GM18951 (cell line): ENCODE measurements at regions not wholly inside any gene's neighbourhood (a gene's known extent, or its start where the extent isn't known, plus 50 kb on each side); places are given as distances from the start of the nearest gene placed in this dataset.

Experiments
- POLR2A ChIP-seq: IDR thresholded peaks from 4 replicates; pipeline ENCODE4 v1.6.1; 2011; ENCODE audit warnings: mild to moderate bottlenecking; ENCODE audit not compliant: insufficient read length, insufficient read depth; ENCODE audit errors: extremely low read depth
- in situ Hi-C: fragments of 300-500 bp; cut with MboI; formaldehyde crosslinking; loops from one replicate; pipeline ENCODE4 v1.12.0; 2022; ENCODE audit warnings: low sequenced_read_pairs, mixed read lengths, inconsistent platforms; ENCODE audit not compliant: unreplicated experiment

DNA sequence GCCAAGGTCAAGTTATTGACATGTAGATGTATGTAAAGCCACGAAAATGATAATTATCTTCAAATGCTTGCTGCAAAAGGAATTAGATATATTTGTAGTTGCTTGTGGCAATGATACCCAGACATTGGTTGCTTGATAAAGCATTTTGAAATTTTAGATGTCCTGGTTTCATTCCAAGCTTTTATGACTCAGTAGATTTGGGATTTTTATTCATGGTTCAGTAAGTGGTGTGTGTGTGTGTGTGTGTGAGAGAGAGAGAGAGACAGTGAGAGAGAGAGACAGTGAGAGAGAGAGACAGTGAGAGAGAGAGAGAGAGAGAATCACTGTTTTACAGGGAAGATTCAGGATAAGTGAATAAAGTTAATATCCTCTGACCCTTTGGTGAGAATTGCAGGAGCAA, 498.2 kb upstream of the C1orf87 start:
- in situ Hi-C loops: no loop called here
- TF ChIP-seq POLR2A: no peak

DNA sequence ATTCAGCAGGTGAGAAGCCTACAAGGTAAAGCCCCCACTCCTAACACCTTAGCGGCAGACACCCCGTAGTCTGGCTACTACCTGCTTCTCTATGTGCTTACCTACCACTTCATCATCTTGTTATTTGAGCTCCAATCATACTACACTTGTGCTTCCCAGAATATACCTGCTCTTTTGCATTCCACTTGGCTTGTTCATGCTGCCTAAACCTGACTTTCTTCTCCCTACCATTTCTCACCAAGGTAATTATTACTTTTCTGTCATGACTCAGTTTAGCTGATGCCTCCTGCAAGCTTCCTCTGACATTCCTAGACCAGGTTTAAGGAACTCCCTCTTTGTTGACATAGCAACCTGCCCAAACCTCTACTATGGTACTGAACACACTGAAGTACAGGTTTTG, 495.6 kb upstream of the C1orf87 start:
- no peak for TF ChIP-seq POLR2A
- in situ Hi-C loops: no loop called here

- in situ Hi-C loops: no loop called here
- no peak for TF ChIP-seq POLR2A
These were observed 493.7 kb upstream of the C1orf87 start for GRCh38 chr1:60567256-60567655.

DNA sequence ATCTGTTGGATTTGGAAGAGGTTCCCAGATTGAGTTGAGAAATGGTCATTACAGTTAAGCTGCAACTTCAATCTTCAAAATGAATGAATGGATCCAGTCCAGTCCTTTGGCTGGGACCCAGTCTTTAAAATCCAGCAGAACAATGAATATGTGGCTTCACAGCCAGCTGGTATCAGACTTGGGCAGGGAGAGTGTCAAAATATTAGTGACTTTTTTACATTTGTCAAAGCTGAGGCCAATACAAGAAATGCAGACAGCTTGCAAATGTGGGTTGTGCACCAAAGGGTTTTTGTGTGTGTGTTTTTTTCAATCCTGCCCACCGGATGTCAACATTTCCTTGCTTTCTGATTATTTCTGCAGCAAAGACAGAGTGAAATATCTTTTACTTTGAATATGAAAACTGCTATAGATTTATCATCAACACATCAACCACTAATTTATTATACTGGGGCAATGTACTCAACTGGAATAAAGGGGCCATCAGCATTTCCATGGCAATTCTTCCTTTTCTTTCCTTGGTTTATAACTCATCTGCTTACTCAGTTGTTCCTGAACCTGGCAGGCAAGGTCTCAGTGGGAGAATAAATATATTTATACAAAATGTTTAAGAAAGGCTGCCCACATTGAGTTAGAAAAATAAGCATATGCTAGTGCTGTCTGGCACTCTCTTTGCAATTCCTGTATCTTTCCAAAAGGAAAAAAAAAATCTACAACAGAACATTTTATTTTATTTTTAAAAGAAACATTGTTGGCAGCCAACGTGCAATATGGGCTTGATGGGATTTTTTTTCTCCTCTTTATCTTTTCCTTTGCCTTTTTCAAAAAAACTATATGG, 491.6 kb upstream of the C1orf87 start:
- no peak for TF ChIP-seq POLR2A
- in situ Hi-C loops: no loop called here

- no peak for TF ChIP-seq POLR2A
- in situ Hi-C loops: no loop called here
These were observed 490.4 kb upstream of the C1orf87 start for GRCh38 chr1:60563777-60564535.

- in situ Hi-C loops: no loop called here
- TF ChIP-seq POLR2A: no peak
These were observed 489.2 kb upstream of the C1orf87 start for GRCh38 chr1:60562740-60563139.

- in situ Hi-C loops: no loop called here
- no peak for TF ChIP-seq POLR2A
These were observed 487.1 kb upstream of the C1orf87 start for GRCh38 chr1:60560701-60561100.

DNA sequence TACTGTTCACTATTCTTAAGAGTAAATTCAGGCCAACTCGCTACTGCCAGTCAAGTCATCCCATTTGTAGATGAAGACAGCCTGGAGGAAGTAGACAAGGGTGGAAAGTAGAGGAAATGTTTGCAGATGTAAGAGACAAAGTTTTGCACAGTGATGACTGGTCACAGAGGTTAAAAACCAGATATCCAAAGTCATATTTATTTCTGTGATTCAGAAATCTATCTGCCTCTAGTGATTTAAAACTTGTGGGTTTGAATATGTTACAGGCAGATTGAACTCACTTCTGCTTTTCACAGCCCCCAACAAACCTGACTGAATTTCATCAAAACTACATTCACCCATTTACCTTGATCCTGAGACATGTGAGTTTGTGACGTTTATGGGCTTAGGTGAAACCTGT, 484.7 kb upstream of the C1orf87 start:
- TF ChIP-seq POLR2A: no peak
- in situ Hi-C loops: no loop called here

DNA sequence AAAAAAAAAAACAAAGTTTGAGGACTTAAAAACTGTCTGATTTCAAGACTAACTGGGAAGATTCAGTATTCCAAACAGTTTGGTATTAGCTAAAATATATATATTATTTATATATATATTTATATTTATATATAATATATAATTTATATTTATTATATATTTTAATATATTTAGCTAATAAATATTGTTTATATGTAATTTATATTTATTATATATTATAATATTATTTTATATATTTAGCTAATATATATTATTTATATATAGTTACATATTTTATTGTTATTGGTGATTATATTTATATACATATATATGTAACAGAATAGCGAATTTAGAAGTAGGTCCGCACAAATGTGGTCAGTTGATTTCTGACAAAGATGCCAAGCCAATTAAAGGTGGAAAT, 480.2 kb upstream of the C1orf87 start:
- in situ Hi-C loops: no loop called here
- TF ChIP-seq POLR2A: no peak

GRCh38 chr1:60547821-60548220, 474.3 kb upstream of the C1orf87 start:
- in situ Hi-C loops: no loop called here
- no peak for TF ChIP-seq POLR2A

GRCh38 chr1:60541831-60542532, 468.4 kb upstream of the C1orf87 start:
- no peak for TF ChIP-seq POLR2A
- in situ Hi-C loops: no loop called here

- in situ Hi-C loops: no loop called here
- no peak for TF ChIP-seq POLR2A
These were observed 466.6 kb upstream of the C1orf87 start for GRCh38 chr1:60540141-60540540.

DNA sequence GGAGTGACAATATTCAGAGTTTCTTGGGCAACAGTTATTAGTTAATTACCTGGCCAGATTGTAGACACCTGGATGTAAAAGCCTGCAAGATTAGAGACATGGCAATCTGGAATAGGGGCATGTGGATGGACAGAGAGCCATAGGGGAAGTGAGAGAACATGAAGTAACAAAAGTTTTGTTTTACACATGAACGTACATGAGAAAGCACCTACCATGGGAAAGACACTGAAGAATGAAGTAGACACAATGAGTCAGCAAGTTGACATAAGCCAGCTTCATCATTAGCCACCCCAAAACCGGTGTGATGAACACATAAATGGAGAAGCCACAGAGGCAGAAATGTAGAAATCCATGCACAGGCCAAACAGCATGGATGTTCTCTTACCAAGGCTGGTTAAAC, 462.1 kb upstream of the C1orf87 start:
- TF ChIP-seq POLR2A: no peak
- in situ Hi-C loops: no loop called here

DNA sequence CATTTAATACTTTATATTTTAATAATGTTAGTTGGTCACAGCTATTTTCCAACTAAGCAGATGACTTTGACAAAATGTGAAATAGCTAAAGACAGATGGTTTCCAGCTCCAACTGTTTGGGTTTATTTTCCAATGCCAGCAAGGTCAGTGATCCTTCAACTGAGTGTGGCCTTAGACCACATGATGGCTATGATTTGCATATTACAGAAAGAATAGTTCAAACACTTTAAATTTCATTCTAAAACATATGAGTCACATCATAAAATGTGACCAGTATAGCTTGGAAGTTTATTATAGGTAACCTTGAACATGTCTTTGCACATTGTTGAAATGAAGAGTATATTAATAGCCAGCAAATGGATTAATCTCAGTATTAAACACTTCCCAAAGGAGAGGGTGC, 454.0 kb upstream of the C1orf87 start:
- in situ Hi-C loops: no loop called here

GRCh38 chr1:60516996-60517395, 443.4 kb upstream of the C1orf87 start:
- no peak for TF ChIP-seq POLR2A
- in situ Hi-C loops: no loop called here

More for the DNA sequence above, 454.0 kb upstream of the C1orf87 start:
- TF ChIP-seq POLR2A: no peak
